HEK293T (cell line): ENCODE measurements at regions not wholly inside any gene's neighbourhood (a gene's known extent, or its start where the extent isn't known, plus 50 kb on each side); places are given as distances from the start of the nearest gene placed in this dataset.
"Not testable (repeated sequence)": the region's sequence is repeated elsewhere in the genome, so short reads cannot be mapped to it uniquely, and the experiment has no call there.

Experiments used
- CTCF ChIA-PET: fragments of 350-600 bp; formaldehyde crosslinking; extraction: SDS; loops from one replicate; lab custom pipeline; 2021; ENCODE audit warnings: antibody characterized with exemption, inconsistent platforms; lab: Yijun Ruan, JAX
- POLR2A ChIA-PET: fragments of 350-600 bp; formaldehyde crosslinking; extraction: SDS; loops from one replicate; lab custom pipeline; 2020; ENCODE audit warnings: antibody characterized with exemption, inconsistent platforms; lab: Yijun Ruan, JAX
- DNase-seq: peaks from one replicate; pipeline ENCODE4 v3.0.0; 2012; ENCODE audit warnings: mixed read lengths; ENCODE audit errors: extremely low spot score
- ARNT ChIP-seq: fragments of 450-650 bp; IDR thresholded peaks from 2 replicates; pipeline ENCODE4 v1.6.1; 2017; ENCODE audit warnings: mild to moderate bottlenecking
- BHLHE40 ChIP-seq: fragments of 450-650 bp; IDR thresholded peaks from 2 replicates; pipeline ENCODE4 v1.6.1; 2016; ENCODE audit warnings: mild to moderate bottlenecking, moderate library complexity, borderline replicate concordance
- CTBP1 ChIP-seq: fragments of 450-650 bp; IDR thresholded peaks from 2 replicates; pipeline ENCODE4 v1.6.1; 2016; ENCODE audit warnings: borderline replicate concordance
- ELF4 ChIP-seq: fragments of 450-650 bp; IDR thresholded peaks from 2 replicates; pipeline ENCODE4 v1.6.1; 2017; ENCODE audit warnings: antibody characterized with exemption
- FOXA1 ChIP-seq: fragments of 450-650 bp; IDR thresholded peaks from 2 replicates; pipeline ENCODE4 v1.6.1; 2016; ENCODE audit warnings: mild to moderate bottlenecking
- FOXK2 ChIP-seq: fragments of 450-650 bp; IDR thresholded peaks from 2 replicates; pipeline ENCODE4 v1.6.1; 2016; ENCODE audit warnings: mild to moderate bottlenecking
- FOXM1 ChIP-seq: fragments of 450-650 bp; IDR thresholded peaks from 2 replicates; pipeline ENCODE4 v1.6.1; 2017; ENCODE audit warnings: mild to moderate bottlenecking, borderline replicate concordance
- HDGF ChIP-seq: fragments of 450-650 bp; IDR thresholded peaks from 2 replicates; pipeline ENCODE4 v1.6.1; 2017; ENCODE audit warnings: antibody characterized with exemption, borderline replicate concordance
- L3MBTL2 ChIP-seq: fragments of 450-650 bp; conservative IDR thresholded peaks from 2 replicates; pipeline ENCODE4 v1.6.1; 2016; ENCODE audit warnings: mild to moderate bottlenecking
- LEF1 ChIP-seq: fragments of 450-650 bp; IDR thresholded peaks from 2 replicates; pipeline ENCODE4 v1.6.1; 2017; ENCODE audit warnings: mild to moderate bottlenecking, borderline replicate concordance
- NFRKB ChIP-seq: fragments of 450-650 bp; IDR thresholded peaks from 2 replicates; pipeline ENCODE4 v1.6.1; 2016; ENCODE audit warnings: mild to moderate bottlenecking, moderate library complexity
- PKNOX1 ChIP-seq: fragments of 450-650 bp; IDR thresholded peaks from 2 replicates; pipeline ENCODE4 v1.6.1; 2016
- SP1 ChIP-seq: fragments of 450-650 bp; IDR thresholded peaks from 2 replicates; pipeline ENCODE4 v1.6.1; 2017
- SUZ12 ChIP-seq: fragments of 450-650 bp; IDR thresholded peaks from 2 replicates; pipeline ENCODE4 v1.6.1; 2016; ENCODE audit warnings: mild to moderate bottlenecking
- TARDBP ChIP-seq: fragments of 450-650 bp; IDR thresholded peaks from 2 replicates; pipeline ENCODE4 v1.6.1; 2016
- ZNF384 ChIP-seq: fragments of 450-650 bp; IDR thresholded peaks from 2 replicates; pipeline ENCODE4 v1.6.1; 2016

DNA sequence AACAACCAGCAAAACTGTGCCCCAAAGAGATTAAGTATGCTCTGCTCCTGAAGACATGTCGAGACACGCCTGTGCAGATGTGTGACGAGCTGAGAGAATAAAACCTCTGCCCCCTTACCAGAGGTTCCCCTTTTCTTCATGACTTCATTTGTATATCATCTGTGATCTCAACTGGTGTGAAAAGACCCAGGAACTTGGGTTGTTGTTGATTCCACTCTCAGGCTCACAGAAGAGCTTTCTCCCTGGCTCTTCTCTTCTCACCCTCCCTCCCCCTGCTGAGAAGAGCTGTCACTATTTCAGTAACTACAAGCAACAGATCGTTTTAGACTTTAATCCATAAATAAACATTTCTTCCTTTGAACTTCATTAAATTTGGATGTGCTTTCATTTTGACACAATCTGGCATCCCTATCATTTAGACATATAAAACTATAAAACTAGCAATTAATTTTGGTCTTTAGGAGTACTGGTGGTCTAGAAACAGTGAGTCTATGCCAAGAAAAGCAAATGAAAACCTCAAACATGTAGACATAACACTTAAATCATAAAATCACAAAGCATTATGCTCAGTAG is 179.3 kb upstream of the FZD8 start:
- ChIA-PET CTCF (interaction anchor here (0.9 kb wide), 1 partner anchor 22 kb away, joined by 3 read pairs; no protein-coding TSS in a partner anchor), POLR2A (no interaction called here)
- DNase-seq = no peak
- TF ChIP-seq TARDBP = no peak
- no peak for TF ChIP-seq HDGF
- TF ChIP-seq CTBP1 = no peak
- TF ChIP-seq ELF4 = no peak

DNA sequence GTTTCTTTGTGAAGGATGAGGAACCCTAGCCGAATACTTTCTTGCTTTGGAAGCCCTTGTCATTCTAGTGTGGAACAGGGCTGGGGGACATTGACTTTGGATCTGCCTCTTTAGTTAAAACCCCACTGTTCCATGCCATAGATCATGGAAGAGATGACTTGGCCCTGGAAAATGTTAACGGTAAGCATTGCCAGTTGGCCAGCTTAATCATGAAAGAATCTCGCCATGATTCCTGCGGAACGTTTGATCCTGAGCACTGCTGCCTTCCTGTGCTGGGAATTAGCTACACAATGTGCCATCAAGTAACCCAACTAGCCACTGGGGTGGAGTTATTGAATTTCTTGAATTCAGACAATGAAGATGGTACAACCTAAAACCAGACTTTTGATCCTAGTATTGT is 177.6 kb upstream of the FZD8 start:
- CTCF ChIA-PET = no interaction called here
- DNase-seq = no peak
- POLR2A ChIA-PET = no interaction called here
- TF ChIP-seq SUZ12 (no peak), CTBP1 (no peak), ELF4 (no peak), TARDBP (no peak), SP1 (no peak), FOXA1 (no peak), HDGF (no peak), ZNF384 (no peak), BHLHE40 (no peak), NFRKB (no peak), L3MBTL2 (no peak), LEF1 (no peak), FOXM1 (no peak)

- CTCF ChIA-PET = no interaction called here
- no peak for TF ChIP-seq L3MBTL2
- TF ChIP-seq HDGF = no peak
- TF ChIP-seq NFRKB = no peak
- no peak for TF ChIP-seq LEF1
- TF ChIP-seq ZNF384 = no peak
- no peak for TF ChIP-seq BHLHE40
- no peak for TF ChIP-seq FOXK2
- TF ChIP-seq ELF4 = no peak
- no peak for TF ChIP-seq PKNOX1
- no peak for TF ChIP-seq FOXM1
- TF ChIP-seq TARDBP = no peak
- no peak for TF ChIP-seq SP1
- TF ChIP-seq SUZ12 = no peak
- TF ChIP-seq CTBP1 = no peak
- TF ChIP-seq ARNT = no peak
- no peak for TF ChIP-seq FOXA1
- POLR2A ChIA-PET = no interaction called here
- DNase-seq = no peak
These were observed 176.9 kb upstream of the FZD8 start for GRCh38 chr10:35819011-35819410.

DNA sequence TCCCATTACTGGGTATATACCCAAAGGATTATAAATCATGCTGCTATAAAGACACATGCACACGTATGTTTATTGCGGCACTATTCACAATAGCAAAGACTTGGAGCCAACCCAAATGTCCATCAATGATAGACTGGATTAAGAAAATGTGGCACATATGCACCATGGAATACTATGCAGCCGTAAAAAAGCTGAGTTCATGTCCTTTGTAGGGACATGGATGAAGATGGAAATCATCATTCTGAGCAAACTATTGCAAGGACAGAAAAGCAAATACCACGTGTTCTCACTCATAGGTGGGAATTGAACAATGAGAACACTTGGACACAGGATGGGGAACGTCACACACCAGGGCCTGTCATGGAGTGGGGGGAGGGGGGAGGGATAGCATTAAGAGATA is 175.0 kb upstream of the FZD8 start:
- CTCF ChIA-PET, DNase-seq, POLR2A ChIA-PET: not testable (repeated sequence)

GRCh38 chr10:35813219-35813618 is 171.1 kb upstream of the FZD8 start:
- CTCF ChIA-PET = no interaction called here
- no peak for TF ChIP-seq HDGF
- TF ChIP-seq ZNF384 = no peak
- TF ChIP-seq SUZ12 = no peak
- DNase-seq = no peak
- POLR2A ChIA-PET = no interaction called here

GRCh38 chr10:35808344-35808743 is 166.2 kb upstream of the FZD8 start:
- TF ChIP-seq LEF1 = no peak
- no peak for TF ChIP-seq CTBP1
- no peak for TF ChIP-seq FOXA1
- no peak for TF ChIP-seq ZNF384
- no peak for TF ChIP-seq FOXM1
- TF ChIP-seq FOXK2 = no peak
- no peak for TF ChIP-seq ARNT
- no peak for DNase-seq
- ChIA-PET POLR2A (no interaction called here), CTCF (no interaction called here)

- CTCF ChIA-PET = no interaction called here
- no peak for TF ChIP-seq HDGF
- TF ChIP-seq FOXK2 = no peak
- TF ChIP-seq PKNOX1 = no peak
- no peak for TF ChIP-seq ZNF384
- TF ChIP-seq SP1 = no peak
- no peak for TF ChIP-seq ELF4
- TF ChIP-seq L3MBTL2 = no peak
- no peak for TF ChIP-seq SUZ12
- TF ChIP-seq ARNT = no peak
- POLR2A ChIA-PET = no interaction called here
- no peak for DNase-seq
These were observed 160.9 kb upstream of the FZD8 start for GRCh38 chr10:35803046-35803445.

DNA sequence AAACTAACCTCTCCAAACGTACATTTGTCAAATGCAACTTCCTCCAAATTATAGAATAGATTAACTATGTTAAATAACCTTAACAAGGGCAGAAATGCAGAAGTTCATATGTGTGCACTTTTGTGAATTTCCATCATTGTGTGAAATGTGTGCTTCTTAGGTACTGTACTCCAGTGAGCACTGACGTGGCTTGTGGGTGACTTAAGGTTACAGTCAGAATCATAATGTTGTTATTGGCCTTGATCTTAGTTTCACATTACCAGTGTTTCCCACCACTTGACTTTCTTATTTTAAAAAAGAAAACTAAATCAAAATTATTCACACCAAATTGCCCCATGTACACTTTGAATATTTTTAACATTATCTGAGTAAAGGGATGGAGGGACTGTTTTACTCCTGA is 155.1 kb upstream of the FZD8 start:
- CTCF ChIA-PET = no interaction called here
- POLR2A ChIA-PET = no interaction called here
- no peak for DNase-seq
- TF ChIP-seq ARNT (no peak), PKNOX1 (no peak), SP1 (no peak), SUZ12 (no peak), NFRKB (no peak), FOXM1 (no peak), L3MBTL2 (no peak), TARDBP (no peak), FOXK2 (no peak)
